ENCODE measurements at regions not wholly inside any gene's neighbourhood (a gene's known extent, or its start where the extent isn't known, plus 50 kb on each side); places are given as distances from the start of the nearest gene placed in this dataset.

GRCh38 chr3:22565393-22565792, 637.7 kb upstream of the UBE2E2 start:
- TF ChIP-seq CTCF (conservative IDR thresholded peaks at IDR 0.05; ENCODE audit: low read depth, low read length): no peak
- no peak for TF ChIP-seq EZH2 (IDR thresholded peaks at IDR 0.05; ENCODE audit: borderline replicate concordance, low read depth, low read length, poor library complexity, severe bottlenecking)
